GM19328 (cell line): ENCODE measurements at regions not wholly inside any gene's neighbourhood (a gene's known extent, or its start where the extent isn't known, plus 50 kb on each side); places are given as distances from the start of the nearest gene placed in this dataset.

ENCODE experiments used
- ATAC-seq: cut with Tn5 transposase; IDR thresholded peaks from one replicate; pipeline ENCODE4 v1.9.1; 2021; ENCODE audit warnings: mild to moderate bottlenecking, moderate library complexity; ENCODE audit not compliant: unreplicated experiment

- no peak for ATAC-seq
Observed at GRCh38 chr18:2075499-2075898, 495.8 kb downstream of the METTL4 start.

- no peak for ATAC-seq
Observed at GRCh38 chr18:2082676-2083075, 488.6 kb downstream of the METTL4 start.

GRCh38 chr18:2083691-2084090 lies 487.6 kb downstream of the METTL4 start:
- ATAC-seq = no peak

- no peak for ATAC-seq
Observed at GRCh38 chr18:2086439-2086838, 484.9 kb downstream of the METTL4 start.

GRCh38 chr18:2087877-2088673 lies 483.2 kb downstream of the METTL4 start:
- no peak for ATAC-seq

GRCh38 chr18:2089396-2089795 lies 481.9 kb downstream of the METTL4 start:
- no peak for ATAC-seq

- no peak for ATAC-seq
Observed at GRCh38 chr18:2091937-2092336, 479.4 kb downstream of the METTL4 start.

- ATAC-seq = no peak
Observed at GRCh38 chr18:2096551-2096950, 474.8 kb downstream of the METTL4 start.

- no peak for ATAC-seq
Observed at GRCh38 chr18:2100694-2101213, 470.6 kb downstream of the METTL4 start.

- peak; percentile 45 for ATAC-seq
Observed at GRCh38 chr18:2102022-2102421, 469.3 kb downstream of the METTL4 start.

- ATAC-seq = no peak
Observed at GRCh38 chr18:2103299-2103698, 468.0 kb downstream of the METTL4 start.

- peak; percentile 81 for ATAC-seq
Observed at GRCh38 chr18:2104620-2105462, 466.5 kb downstream of the METTL4 start.

GRCh38 chr18:2108591-2108990 lies 462.7 kb downstream of the METTL4 start:
- no peak for ATAC-seq

- ATAC-seq = no peak
Observed at GRCh38 chr18:2111456-2111855, 459.8 kb downstream of the METTL4 start.

GRCh38 chr18:2112435-2113045 lies 458.8 kb downstream of the METTL4 start:
- no peak for ATAC-seq

- no peak for ATAC-seq
Observed at GRCh38 chr18:2114289-2114688, 457.0 kb downstream of the METTL4 start.

- no peak for ATAC-seq
Observed at GRCh38 chr18:2114765-2115164, 456.5 kb downstream of the METTL4 start.

GRCh38 chr18:2121224-2121623 lies 450.1 kb downstream of the METTL4 start:
- no peak for ATAC-seq

- no peak for ATAC-seq
Observed at GRCh38 chr18:2123077-2123476, 448.2 kb downstream of the METTL4 start.

GRCh38 chr18:2134364-2134763 lies 436.9 kb downstream of the METTL4 start:
- ATAC-seq = no peak

- no peak for ATAC-seq
Observed at GRCh38 chr18:2135309-2135708, 436.0 kb downstream of the METTL4 start.
